Nephron (organoid): ENCODE measurements at regions not wholly inside any gene's neighbourhood (a gene's known extent, or its start where the extent isn't known, plus 50 kb on each side); places are given as distances from the start of the nearest gene placed in this dataset.

Experiments
- H3K27ac Mint-ChIP-seq, 3 experiments: 2 replicates each; pipeline ENCODE4 v1.8.0; 2020; ENCODE audit warnings: mixed read lengths in 3 of 3, mild to moderate bottlenecking in 2 of 3, moderate library complexity in 1 of 3
- H3K27me3 Mint-ChIP-seq: 2 replicates; pipeline ENCODE4 v1.8.0; 2021; ENCODE audit warnings: low read depth, mild to moderate bottlenecking, moderate library complexity, mixed read lengths
- H3K36me3 Mint-ChIP-seq: 2 replicates; pipeline ENCODE4 v1.8.0; 2020; ENCODE audit warnings: low read depth, mixed read lengths
- H3K4me1 Mint-ChIP-seq: 2 replicates; pipeline ENCODE4 v1.8.0; 2020; ENCODE audit warnings: mixed read lengths
- H3K4me3 Mint-ChIP-seq, 3 experiments: 2 replicates each; pipeline ENCODE4 v1.8.0; 2020; ENCODE audit warnings: mild to moderate bottlenecking in 3 of 3, mixed read lengths in 3 of 3, moderate library complexity in 2 of 3
- H3K9me3 Mint-ChIP-seq: 2 replicates; pipeline ENCODE4 v1.8.0; 2020; ENCODE audit warnings: mixed read lengths
- CTCF ChIP-seq, 3 experiments: fragments of 200-600 bp; sonication (generic); IDR thresholded peaks; one replicate each; pipeline ENCODE4 v1.5.0; 2021; ENCODE audit warnings: antibody characterized with exemption in 3 of 3; ENCODE audit not compliant: unreplicated experiment in 3 of 3

- Mint-ChIP-seq H3K4me3 (no peak overlapping the region), H3K4me1 (no peaks in the 10 kb centered on the region), H3K36me3 (no peaks in the 10 kb centered on the region), H3K9me3 (peaks cover 3% of the 10 kb centered on the region), H3K27ac (no peak overlapping the region), H3K27me3 (peaks cover 4% of the 10 kb centered on the region)
- no peak for TF ChIP-seq CTCF (IDR thresholded peaks at IDR 0.05; ENCODE audit: unreplicated experiment in 3 of 3)
Measured at GRCh38 chr9:784202-784601, 57.3 kb upstream of the DMRT1 start.

- no peaks in the 10 kb centered on the region for H3K4me1 Mint-ChIP-seq
- no peaks in the 10 kb centered on the region for H3K36me3 Mint-ChIP-seq
- peaks cover 2% of the 10 kb centered on the region for H3K9me3 Mint-ChIP-seq
- H3K27me3 Mint-ChIP-seq, result peaks cover 4% of the 10 kb centered on the region
- no peak overlapping the region for H3K27ac Mint-ChIP-seq
- no peak for TF ChIP-seq CTCF (IDR thresholded peaks at IDR 0.05; ENCODE audit: unreplicated experiment in 3 of 3)
- H3K4me3 Mint-ChIP-seq, result no peak overlapping the region
Measured at GRCh38 chr9:784916-785315, 56.6 kb upstream of the DMRT1 start.

GRCh38 chr9:785997-786396 lies 55.5 kb upstream of the DMRT1 start:
- H3K9me3 Mint-ChIP-seq, result no peaks in the 10 kb centered on the region
- TF ChIP-seq CTCF (IDR thresholded peaks at IDR 0.05; ENCODE audit: unreplicated experiment in 3 of 3), result no peak

GRCh38 chr9:786405-786804 lies 55.1 kb upstream of the DMRT1 start:
- Mint-ChIP-seq H3K4me1 (no peaks in the 10 kb centered on the region), H3K27me3 (peaks cover 4% of the 10 kb centered on the region), H3K36me3 (no peaks in the 10 kb centered on the region), H3K9me3 (no peaks in the 10 kb centered on the region), H3K4me3 (no peak overlapping the region), H3K27ac (no peak overlapping the region)
- no peak for TF ChIP-seq CTCF (IDR thresholded peaks at IDR 0.05; ENCODE audit: unreplicated experiment in 3 of 3)

More at GRCh38 chr9:785997-786396, 55.5 kb upstream of the DMRT1 start:
- peaks cover 4% of the 10 kb centered on the region for H3K27me3 Mint-ChIP-seq
- no peak overlapping the region for H3K27ac Mint-ChIP-seq
- no peaks in the 10 kb centered on the region for H3K36me3 Mint-ChIP-seq
- H3K4me1 Mint-ChIP-seq, result no peaks in the 10 kb centered on the region
- no peak overlapping the region for H3K4me3 Mint-ChIP-seq

- H3K4me3 Mint-ChIP-seq, result no peak overlapping the region
- no peak for TF ChIP-seq CTCF (IDR thresholded peaks at IDR 0.05; ENCODE audit: unreplicated experiment in 3 of 3)
- no peak overlapping the region for H3K27ac Mint-ChIP-seq
- no peaks in the 10 kb centered on the region for H3K36me3 Mint-ChIP-seq
- H3K9me3 Mint-ChIP-seq, result peaks cover 3% of the 10 kb centered on the region
- no peaks in the 10 kb centered on the region for H3K27me3 Mint-ChIP-seq
- H3K4me1 Mint-ChIP-seq, result no peaks in the 10 kb centered on the region
Measured at GRCh38 chr9:788777-789176, 52.7 kb upstream of the DMRT1 start.
